Epithelial cell of esophagus (primary cell): ENCODE measurements at regions not wholly inside any gene's neighbourhood (a gene's known extent, or its start where the extent isn't known, plus 50 kb on each side); places are given as distances from the start of the nearest gene placed in this dataset.

Source experiments
- DNase-seq: peaks from one replicate; pipeline ENCODE4 v3.0.0; 2010; ENCODE audit warnings: low read depth
- H3K4me3 ChIP-seq: 2 replicates; pipeline ENCODE4 v1.5.1; 2011; ENCODE audit warnings: mild to moderate bottlenecking, low read length, control low read depth
- TF ChIP-seq, protein P1 (sequence below): IDR thresholded peaks from 2 replicates; pipeline ENCODE4 v1.5.1; 2011; ENCODE audit warnings: low read depth, mild to moderate bottlenecking, low read length, control low read depth, inconsistent platforms; ENCODE audit not compliant: insufficient read depth; ENCODE audit errors: missing control alignments

GRCh38 chr6:121020656-121021055, 313.6 kb downstream of the TBC1D32 start:
- TF ChIP-seq, protein P1, sequence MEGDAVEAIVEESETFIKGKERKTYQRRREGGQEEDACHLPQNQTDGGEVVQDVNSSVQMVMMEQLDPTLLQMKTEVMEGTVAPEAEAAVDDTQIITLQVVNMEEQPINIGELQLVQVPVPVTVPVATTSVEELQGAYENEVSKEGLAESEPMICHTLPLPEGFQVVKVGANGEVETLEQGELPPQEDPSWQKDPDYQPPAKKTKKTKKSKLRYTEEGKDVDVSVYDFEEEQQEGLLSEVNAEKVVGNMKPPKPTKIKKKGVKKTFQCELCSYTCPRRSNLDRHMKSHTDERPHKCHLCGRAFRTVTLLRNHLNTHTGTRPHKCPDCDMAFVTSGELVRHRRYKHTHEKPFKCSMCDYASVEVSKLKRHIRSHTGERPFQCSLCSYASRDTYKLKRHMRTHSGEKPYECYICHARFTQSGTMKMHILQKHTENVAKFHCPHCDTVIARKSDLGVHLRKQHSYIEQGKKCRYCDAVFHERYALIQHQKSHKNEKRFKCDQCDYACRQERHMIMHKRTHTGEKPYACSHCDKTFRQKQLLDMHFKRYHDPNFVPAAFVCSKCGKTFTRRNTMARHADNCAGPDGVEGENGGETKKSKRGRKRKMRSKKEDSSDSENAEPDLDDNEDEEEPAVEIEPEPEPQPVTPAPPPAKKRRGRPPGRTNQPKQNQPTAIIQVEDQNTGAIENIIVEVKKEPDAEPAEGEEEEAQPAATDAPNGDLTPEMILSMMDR: no peak
- DNase-seq: no peak
- no peak overlapping the region for H3K4me3 ChIP-seq

- TF ChIP-seq, protein P1: no peak
- no peak for DNase-seq
- no peak overlapping the region for H3K4me3 ChIP-seq
Observed at GRCh38 chr6:121008553-121008952, 325.7 kb downstream of the TBC1D32 start.

GRCh38 chr6:121006024-121006423, 328.3 kb downstream of the TBC1D32 start:
- TF ChIP-seq, protein P1: no peak
- DNase-seq: no peak
- H3K4me3 ChIP-seq: no peak overlapping the region

GRCh38 chr6:121000381-121000780, 333.9 kb downstream of the TBC1D32 start:
- no peak for DNase-seq
- TF ChIP-seq, protein P1: no peak
- H3K4me3 ChIP-seq: no peak overlapping the region

DNA sequence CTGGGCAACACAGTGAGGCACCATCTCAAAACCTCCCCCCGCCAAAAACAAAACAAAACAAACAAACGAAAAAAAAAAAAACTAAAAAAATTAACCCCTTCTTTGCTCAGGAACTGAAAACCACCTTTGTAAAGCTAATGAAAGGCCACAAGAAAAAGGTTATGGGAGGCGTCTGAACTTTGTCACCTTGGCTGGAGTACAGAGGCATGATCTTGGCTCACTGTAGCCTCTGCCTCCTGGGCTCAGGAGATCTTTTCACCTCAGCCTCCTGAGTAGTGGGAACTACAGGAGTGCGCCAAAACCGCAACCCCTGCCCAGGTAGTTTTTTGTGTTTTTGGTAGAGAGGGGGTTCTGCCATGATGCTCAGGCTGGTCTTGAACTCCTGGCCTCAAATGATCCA, 337.9 kb downstream of the TBC1D32 start:
- no peak overlapping the region for H3K4me3 ChIP-seq
- no peak for DNase-seq
- TF ChIP-seq, protein P1: no peak

DNA sequence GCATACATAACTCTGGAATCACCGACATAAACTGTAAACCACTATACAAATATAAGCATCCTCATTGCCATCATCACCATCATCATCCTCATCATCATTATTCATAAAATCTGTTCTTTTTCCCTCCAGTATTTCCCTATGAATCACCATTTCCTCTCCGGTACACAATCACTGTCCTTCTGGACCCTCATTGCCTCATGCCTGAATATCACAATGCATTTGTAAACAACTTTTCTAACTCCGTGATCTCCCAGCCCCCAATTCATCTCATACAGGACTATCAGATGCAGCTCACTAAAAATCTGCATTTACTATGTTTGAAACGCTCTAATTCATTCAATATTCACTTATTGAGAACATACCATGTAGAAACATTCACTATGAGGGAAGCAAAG, 339.7 kb downstream of the TBC1D32 start:
- no peak overlapping the region for H3K4me3 ChIP-seq
- DNase-seq: no peak
- TF ChIP-seq, protein P1: no peak

GRCh38 chr6:120993929-120994572, 340.2 kb downstream of the TBC1D32 start:
- TF ChIP-seq, protein P1: no peak
- H3K4me3 ChIP-seq: no peak overlapping the region
- DNase-seq: no peak
